ENCODE measurements at regions not wholly inside any gene's neighbourhood (a gene's known extent, or its start where the extent isn't known, plus 50 kb on each side); places are given as distances from the start of the nearest gene placed in this dataset.

DNA sequence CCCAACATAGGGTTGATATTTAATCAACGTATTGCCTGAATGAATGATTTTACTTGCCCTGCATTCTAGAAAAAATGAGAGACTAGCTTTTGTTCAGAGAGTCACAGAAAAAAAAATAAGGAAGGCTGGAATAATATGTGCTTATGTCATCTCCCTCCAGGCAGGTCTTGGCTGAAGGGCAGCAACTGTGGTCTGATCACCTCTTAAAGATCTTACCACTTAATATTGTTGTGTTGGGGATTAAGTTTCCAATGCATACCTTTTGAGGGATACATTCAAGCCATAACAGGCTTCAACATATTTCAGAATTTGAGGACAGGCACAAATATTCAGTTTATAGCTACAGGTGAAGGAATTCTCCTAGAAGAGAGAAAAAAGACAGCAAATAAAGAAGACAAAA lies 157.3 kb upstream of the S1PR3 start:
- TF ChIP-seq, protein P1, sequence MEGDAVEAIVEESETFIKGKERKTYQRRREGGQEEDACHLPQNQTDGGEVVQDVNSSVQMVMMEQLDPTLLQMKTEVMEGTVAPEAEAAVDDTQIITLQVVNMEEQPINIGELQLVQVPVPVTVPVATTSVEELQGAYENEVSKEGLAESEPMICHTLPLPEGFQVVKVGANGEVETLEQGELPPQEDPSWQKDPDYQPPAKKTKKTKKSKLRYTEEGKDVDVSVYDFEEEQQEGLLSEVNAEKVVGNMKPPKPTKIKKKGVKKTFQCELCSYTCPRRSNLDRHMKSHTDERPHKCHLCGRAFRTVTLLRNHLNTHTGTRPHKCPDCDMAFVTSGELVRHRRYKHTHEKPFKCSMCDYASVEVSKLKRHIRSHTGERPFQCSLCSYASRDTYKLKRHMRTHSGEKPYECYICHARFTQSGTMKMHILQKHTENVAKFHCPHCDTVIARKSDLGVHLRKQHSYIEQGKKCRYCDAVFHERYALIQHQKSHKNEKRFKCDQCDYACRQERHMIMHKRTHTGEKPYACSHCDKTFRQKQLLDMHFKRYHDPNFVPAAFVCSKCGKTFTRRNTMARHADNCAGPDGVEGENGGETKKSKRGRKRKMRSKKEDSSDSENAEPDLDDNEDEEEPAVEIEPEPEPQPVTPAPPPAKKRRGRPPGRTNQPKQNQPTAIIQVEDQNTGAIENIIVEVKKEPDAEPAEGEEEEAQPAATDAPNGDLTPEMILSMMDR (IDR thresholded peaks at IDR 0.05): no peak
- no peak for TF ChIP-seq POLR2A (IDR thresholded peaks at IDR 0.05)

Data from lower leg skin (tissue), 3 donors.